ENCODE measurements at regions not wholly inside any gene's neighbourhood (a gene's known extent, or its start where the extent isn't known, plus 50 kb on each side); places are given as distances from the start of the nearest gene placed in this dataset.
"Not testable (repeated sequence)": the region's sequence is repeated elsewhere in the genome, so short reads cannot be mapped to it uniquely, and the experiment has no call there.

DNA sequence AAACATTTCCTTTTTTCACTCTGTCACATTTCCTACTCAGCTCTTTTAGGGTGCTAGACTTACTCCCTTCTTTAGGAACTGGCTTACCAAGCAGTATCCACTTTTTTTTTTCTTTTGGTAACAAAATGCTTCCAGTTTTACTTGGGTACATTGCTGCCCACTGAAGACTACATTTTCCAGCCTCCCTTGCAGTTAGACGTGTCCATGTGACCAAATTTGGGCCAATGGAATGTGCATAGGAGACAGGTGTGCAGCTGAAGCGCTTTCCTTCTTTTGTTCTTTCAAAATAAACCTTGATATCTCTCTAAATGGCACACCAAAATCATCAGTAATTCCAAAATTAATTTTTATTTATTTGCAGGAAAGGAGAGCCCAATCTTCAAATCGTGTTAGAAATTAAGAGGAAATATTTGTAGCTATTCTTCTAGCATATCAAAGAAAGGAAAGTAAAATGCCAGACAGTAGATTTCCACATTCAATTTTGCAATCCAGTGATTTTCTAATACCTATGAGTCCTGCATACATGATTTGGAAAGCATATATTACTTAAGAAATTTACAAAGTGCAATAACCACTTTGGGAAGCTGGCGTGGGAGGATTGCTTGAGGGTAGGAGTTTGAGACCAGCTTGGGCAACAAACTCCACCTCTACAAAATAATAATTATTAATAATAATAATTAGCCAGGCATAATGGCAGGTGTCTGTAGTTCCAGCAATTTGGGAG is 422.0 kb upstream of the FRG2C start:
- no peak for DNase-seq (ENCODE audit: low read depth)

DNA sequence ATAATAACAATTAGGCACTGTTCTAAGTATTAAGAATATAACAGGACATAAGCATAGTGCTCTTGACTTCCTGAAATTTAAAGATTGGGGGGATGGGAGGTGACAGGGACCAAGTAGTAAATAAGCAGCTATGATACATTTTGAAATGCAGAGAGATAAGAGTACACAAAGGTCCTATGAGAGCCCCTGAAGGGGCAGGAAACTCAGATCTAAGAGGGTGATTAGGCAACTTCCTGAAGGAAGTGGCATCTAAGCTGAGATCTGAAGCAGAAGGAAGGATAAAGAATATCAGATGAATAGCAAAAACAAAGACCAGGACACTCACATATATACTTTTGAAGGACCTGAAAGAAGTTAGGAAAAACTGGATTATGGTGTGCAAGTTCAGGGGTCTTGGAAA is 415.2 kb upstream of the FRG2C start:
- DNase-seq (ENCODE audit: low read depth) = no peak

DNA sequence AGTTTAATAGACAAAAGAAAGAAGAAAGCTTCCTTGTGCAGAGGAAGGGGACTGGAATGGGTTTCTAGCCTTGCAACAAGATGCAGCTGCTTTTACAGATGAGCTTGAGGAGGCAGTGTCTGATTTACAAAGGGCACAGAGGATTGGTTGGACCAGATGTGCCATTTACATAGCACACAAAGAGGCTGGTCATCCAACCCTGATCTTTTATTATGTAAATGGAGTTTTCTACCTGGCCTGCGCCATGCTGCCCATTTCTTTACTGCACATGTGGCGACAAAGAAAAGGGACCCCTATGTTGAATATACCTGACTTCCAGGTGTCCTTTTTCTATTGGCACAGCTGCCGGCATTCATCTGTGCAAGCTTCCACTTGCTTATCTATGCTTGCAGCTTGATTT is 409.4 kb upstream of the FRG2C start:
- DNase-seq (ENCODE audit: low read depth) = no peak

DNA sequence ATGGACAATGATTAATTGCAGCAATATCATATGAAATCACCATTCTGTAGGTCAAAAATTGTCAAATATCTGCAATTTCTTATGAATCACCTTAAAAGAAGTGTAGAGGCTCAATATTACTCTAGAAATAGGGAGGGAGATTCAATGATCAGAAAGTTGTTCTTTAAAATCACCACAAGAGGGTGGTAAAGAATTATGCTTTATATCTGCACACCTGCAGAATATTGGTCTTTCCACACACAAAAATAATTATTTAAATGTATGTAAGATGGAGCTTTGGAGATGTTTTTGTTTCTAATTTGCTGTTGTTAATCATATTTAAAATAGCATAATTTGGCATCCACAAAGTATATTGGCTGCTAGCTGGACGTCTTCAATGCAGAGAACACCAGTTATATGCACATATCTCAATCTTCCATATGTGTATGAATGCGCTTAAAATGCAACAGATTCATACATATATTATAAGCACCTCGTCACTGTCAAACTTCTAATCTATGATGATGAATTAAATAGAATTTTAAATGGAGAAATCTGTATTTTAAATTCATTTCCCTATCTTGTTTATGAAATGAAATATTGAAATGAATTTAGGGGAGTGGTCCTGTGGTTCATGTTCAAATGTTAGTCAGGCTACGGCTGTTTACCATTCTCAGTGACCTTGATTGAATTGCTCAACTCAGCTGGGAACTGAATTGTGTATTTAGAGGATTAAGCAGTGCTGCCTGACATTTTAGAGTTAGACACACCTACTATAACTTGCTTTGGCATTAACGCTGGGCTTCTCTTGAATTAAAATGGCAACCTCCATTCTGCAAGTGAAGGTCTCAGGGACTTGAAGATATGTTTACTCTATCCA is 405.1 kb upstream of the FRG2C start:
- not testable (repeated sequence) for DNase-seq (ENCODE audit: low read depth)

DNA sequence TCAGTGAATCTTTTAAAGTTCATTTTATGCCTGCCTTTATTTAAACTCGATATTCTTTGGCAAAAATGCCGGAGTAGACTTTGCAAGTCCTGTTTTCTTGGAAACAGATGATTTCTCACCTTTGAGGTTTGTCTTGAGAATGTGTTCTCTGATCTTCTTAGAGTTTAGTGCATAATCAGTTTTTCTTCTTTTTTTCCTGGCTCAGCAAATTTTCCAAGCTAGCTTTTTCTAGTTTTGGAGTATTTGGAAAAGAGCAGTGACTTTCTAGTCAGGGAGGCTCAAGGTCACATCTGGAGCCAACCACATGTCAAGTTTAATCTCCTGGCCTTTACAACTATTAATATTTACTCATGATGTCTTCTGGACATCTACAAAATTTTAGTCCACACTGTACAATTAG is 403.2 kb upstream of the FRG2C start:
- not testable (repeated sequence) for DNase-seq (ENCODE audit: low read depth)

DNA sequence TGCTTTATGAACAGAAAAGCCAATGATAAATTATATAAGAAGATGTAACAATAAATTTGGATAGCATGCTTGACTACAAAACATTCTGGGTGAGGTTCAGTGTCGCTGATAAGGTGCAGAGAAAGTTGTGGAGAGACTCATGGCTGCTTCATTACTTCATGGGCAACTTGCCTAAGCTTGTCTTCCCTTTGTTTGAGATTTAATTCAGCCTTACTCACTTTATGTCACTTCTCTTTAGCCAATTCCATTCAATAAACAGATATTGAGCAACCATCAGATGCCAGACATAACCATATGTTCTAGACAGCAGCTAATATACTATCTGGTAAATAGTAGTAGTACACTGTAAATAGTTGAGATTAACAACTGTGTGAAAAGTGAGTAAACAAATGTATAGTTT is 401.5 kb upstream of the FRG2C start:
- no peak for DNase-seq (ENCODE audit: low read depth)

DNA sequence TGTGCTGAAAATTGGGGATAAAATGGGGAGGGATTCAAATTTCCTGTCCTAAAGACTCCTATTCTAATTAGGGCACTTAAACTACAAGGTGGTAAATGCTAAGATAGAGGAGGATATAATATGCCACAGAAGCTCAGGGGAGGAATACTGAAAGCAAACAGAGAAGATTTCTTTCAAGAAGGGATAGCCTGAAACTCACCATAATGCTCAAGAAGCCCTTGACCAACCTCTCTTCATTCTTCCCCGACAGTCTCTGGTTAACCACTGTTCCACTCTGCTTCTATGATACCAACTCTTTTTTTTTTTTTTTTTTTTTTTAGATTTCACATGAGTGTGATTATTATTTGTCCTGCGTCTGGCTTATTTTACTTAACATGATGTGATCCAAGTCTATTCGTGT is 398.2 kb upstream of the FRG2C start:
- no peak for DNase-seq (ENCODE audit: low read depth)

DNA sequence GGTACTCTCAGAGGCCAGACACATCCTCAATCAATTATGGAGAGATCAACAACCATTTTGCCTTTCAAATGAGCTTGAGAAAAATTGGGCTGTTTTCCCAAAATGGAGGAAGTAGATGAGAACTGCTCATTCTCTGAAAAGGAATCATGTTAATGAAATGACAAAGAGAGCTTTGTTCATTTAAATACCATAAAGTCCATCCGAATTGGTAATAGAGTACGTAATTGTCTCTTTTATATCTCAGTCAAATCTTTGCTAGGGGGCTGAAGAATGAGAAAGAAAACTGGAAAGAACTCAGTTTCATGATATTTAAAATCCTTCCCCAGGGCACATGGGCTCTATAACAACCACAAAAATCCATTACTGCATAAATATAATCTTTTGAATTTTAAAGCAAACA is 395.6 kb upstream of the FRG2C start:
- not testable (repeated sequence) for DNase-seq (ENCODE audit: low read depth)

DNA sequence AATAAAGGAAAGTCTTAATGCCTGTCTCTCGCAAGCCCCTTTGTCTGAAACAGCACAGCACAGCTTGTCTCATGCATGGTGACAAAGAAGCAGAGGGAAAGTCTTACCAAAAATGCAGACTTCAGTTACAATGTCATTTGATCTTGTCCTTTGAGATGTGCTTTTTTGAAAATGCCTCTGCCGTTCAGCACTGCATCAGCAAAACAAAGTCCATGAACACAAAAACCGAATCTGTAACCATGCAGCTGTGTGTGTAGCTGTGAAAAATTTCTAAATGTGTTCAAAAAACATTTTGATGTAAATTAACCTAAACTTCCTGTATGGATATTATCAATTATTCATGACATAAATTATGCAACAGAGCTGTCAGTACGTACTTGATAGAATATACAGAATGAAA is 391.9 kb upstream of the FRG2C start:
- DNase-seq (ENCODE audit: low read depth) = not testable (repeated sequence)

DNA sequence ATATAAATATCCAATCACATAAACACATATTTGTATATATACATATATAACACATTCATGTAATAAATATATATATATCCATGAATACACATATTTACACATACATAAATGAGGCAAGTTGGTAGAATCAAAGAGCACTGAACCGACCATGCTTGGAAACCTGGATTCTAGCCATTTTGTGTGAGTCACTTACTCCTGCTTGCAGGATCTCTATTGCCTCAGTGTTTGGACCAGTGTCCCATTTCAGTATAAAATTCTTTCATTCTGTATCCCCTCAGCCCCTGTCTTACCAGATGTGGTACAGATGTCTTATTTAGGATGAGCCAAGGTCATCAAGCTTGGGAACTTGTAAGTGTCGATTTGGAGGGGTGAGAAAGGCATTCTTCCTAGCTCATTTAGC is 391.4 kb upstream of the FRG2C start:
- no peak for DNase-seq (ENCODE audit: low read depth)

DNA sequence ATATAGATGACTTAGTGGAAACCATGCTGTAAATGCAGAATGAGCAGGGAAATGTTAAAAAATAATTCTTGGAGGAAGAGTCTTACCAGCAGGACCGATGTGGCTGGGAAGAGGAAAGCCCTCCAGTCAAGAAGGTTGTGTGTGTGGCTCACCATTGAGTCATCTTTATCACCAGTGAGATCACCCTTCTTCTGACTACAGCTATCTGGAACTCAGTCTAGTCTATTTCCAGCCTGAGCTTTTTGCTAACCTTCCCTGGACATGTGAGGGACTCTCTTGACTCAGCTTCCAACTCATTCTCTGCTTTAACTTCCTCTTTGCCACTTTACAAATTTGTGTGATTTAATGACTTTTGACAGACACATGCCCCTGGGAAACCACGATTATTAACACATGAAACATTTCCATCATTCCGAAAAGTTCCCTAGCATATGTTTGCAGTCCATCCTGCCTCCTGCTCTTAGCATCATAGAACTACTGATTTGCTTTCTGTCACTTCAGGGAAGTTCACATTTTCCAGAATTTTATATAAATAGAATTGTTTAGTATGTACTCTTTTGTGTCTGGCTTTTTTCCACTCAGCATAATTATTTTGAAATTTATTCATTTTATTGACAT is 378.5 kb upstream of the FRG2C start:
- not testable (repeated sequence) for DNase-seq (ENCODE audit: low read depth)

DNA sequence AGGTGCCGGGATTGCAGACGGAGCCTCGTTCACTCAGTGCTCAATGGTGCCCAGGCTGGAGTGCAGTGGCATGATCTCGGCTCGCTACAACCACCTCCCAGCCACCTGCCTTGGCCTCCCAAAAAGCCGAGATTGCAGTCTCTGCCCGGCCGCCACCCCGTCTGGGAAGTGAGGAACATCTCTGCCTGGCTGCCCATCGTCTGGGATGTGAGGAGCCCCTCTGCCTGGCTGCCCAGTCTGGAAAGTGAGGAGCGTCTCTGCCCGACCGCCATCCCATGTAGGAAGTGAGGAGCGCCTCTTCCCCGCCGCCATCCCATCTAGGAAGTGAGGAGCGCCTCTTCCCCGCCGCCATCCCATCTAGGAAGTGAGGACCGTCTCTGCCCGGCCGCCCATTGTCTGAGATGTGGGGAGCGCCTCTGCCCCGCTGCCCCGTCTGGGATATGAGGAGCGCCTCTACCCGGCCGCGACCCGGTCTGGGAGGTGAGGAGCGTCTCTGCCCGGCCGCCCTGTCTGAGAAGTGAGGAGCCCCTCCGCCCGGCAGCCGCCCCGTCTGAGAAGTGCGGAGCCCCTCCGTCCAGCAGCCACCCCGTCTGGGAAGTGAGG is 375.1 kb upstream of the FRG2C start:
- not testable (repeated sequence) for DNase-seq (ENCODE audit: low read depth)

DNA sequence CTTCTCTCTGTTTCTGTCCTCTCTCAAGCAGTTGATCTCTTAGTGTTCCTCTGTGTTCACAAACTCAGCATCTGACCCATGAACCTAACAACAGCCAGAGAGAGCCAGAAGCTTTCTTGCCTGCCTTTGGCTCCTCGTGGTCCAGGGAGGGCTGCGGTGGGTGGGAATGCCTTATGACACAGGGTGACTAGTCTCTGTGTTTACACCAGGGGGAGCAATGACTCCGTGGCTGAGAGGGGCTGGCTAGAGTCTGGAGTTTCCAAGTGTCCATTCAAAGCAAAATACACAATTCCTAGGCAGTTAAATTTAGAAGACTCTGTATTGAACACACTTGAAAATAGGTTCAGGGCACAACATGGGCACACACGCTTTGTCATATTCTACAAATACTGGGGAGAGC is 370.0 kb upstream of the FRG2C start:
- no peak for DNase-seq (ENCODE audit: low read depth)

DNA sequence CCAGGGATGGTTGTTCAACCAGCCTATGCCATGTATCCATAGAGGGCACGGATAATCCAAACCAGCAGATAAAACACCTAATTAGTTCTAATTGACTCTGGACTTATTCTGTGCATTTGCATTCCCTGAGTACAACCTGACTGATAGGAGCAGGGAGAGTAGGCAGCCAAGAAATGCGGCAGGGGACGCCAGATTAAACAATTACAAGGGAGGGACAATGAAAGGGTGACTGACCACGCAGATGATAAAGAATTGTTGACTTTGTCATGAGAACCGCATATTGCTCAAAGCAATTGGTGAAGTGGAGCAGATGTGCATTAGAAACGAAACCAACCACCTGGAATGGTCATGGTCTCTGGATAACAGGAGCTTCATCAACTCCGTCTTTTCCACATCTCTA is 369.1 kb upstream of the FRG2C start:
- no peak for DNase-seq (ENCODE audit: low read depth)

DNA sequence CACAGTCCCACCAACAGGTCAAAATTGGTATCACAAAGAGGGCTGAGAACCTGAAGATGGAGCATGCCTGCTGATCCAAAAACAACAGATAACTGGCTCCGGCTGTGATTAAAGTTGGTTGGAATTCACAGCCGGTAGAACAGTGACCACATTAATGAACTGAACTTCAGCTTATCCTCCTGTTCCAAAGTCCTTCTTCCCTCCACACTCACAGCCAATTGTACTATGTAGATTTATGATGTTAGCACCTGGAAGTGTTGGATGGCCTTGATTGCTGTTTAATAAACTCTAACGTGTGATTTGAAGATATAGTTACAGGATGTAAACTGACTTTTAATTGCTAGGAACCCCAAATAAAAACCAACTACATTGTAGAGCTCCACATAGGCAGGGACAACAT is 367.3 kb upstream of the FRG2C start:
- no peak for DNase-seq (ENCODE audit: low read depth)

DNA sequence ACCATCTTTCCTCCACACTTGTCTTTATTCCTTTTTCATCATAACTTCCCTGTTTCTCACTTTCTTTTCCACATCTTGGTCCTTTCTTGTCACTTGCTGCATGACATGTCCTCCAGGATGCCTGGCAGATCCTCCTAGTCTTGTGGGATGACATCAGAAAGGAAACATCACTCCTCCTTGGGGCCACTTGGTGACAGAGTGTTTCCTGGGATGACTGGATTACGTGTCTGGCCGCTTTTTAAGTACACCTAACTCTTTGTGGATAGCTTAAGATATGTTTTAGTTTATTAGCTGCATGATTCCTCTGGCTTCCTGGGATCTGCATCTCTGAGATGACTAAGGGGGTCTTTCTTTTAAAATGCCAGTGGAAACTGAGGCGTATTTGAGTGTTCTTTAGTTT is 363.5 kb upstream of the FRG2C start:
- DNase-seq (ENCODE audit: low read depth) = no peak

DNA sequence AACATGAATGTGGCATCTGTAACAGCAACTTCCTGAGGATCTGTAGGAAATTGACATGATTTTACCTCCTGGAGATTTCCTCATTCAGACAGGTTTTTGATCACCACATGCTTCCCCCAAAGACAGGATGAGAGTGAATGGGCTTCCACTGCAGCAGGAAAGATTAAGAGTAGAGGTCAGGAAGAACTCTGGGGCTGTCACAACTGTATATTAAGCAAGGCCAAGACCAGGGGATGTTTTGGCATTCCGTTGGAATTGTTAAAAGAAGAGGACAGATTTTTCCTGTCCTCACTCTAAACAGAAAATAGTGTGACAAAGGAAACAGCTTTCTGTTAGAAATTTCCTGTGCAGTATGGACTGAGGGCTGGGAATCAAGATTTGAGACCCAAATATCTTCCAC is 363.1 kb upstream of the FRG2C start:
- not testable (repeated sequence) for DNase-seq (ENCODE audit: low read depth)

DNA sequence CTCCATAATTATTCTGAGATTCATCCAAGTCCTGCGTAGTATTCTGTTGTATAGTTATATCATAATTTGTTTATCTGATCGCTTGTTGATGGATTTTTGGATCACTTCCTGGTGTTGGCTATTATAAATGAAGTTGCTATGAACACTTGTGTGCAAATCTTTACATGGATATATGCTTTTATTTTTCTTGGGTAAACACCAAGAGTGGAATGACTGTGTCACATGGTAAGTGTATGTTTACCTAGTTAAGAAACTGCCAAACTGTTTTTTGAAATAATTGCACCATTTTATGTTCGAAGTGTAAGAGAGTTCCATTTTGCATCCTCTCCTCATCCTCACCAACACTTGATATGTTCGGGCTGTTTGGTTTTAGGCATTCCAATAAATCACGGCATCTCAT is 360.4 kb upstream of the FRG2C start:
- no peak for DNase-seq (ENCODE audit: low read depth)

DNA sequence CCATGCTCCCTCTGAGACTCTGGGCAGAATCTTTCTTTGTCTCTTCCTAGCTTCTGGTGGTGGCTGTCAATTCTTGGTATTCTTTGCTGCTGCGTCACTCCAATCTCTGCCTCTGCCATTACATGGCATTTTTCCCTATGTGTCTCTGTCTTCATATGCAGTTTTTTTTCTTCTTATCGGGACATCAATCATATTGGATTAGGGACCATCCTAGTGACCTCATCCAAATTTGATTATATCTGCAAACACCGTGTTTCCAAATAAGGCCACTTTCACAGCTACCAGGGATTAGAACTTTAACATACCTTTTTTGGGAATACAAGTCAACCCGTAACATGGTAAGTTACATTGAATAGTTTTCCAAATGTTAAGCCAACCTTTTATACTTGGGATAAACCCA is 358.2 kb upstream of the FRG2C start:
- DNase-seq (ENCODE audit: low read depth) = no peak

DNA sequence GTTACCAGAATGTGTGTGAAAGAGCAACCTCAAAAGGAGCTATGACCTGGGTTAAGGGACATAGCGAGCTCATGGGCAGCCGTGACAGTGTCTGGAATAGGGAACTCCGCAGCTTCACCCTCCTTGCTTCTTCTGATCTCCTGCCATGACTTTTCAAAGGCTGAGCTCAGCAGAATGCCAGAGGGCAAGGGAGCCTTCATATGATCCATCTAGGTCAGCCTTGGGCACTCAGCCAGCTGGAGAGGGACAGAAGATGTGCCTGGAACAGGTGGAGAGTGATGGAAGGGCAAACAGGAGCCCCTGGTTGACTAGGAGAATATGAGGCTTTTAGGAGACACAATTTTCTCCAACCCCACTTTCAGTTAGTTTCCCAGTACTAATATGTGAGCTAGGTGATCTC is 352.8 kb upstream of the FRG2C start:
- not testable (repeated sequence) for DNase-seq (ENCODE audit: low read depth)

DNA sequence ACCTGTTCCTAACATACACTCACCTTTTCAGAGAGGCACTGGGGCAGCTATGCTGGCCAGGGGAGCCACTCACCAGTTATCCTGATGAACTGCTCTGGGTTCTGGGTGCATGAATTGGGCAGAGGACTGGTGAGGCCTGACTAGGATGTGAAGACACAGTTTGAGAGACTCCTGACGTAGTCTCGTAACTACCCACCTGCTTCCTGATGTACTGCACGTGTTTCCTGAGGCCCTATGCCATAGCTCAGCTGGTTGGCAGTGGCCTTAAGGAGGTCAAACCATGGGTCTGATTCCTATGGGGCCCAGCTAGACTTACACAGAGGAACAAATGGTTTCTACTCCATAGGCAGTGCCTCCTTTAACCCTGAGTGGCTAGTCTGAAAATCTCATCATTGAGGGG is 351.7 kb upstream of the FRG2C start:
- DNase-seq (ENCODE audit: low read depth) = not testable (repeated sequence)

DNA sequence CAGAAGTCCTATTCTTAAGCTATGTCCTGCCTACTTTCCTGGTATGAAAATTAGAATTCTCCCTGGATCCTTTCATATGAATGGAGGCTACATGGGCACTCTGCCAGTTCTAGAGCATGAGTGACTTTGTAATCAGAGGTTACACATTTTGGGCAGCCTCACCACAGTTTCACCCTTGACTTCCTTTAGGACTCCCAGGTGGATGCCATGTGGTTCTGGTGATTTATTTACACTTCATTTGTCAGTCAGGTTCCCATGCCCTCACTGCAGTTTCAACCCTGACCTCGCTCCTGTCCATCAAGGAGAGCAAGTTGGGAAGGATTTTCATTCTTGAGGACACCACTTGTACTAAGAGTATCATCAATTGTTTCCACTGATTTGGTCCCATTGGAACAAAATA is 344.4 kb upstream of the FRG2C start:
- not testable (repeated sequence) for DNase-seq (ENCODE audit: low read depth)

DNA sequence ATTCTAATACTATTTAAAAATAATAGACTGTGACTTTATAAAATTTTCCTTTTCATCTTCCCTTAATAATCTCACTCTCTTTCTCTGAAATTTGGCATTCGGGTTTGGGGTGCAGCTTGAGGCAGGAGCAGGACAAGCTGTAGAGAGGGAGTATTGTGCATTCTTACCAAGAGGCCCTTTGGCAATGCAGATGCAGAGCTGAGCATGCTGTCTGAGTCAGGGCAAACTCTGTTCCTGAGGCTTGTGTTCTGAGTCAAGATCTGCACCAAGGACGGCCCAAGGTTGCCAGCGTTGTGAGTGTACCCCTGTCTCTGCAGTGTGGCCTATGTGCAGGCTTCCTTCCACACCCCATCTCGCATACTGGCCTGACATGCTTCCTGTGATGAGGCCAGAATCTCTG is 343.8 kb upstream of the FRG2C start:
- DNase-seq (ENCODE audit: low read depth) = no peak

Data from activated T-helper 9 cell treated with anti-CD3 and anti-CD28 coated beads, Interleukin-2, amount 50 U/mL, for 16 hours (primary cell).